Ishikawa (cell line): ENCODE measurements at regions not wholly inside any gene's neighbourhood (a gene's known extent, or its start where the extent isn't known, plus 50 kb on each side); places are given as distances from the start of the nearest gene placed in this dataset.

Experiments
- CEBPB ChIP-seq: IDR thresholded peaks from 2 replicates; pipeline ENCODE4 v1.6.1; 2012
- CREB1 ChIP-seq: IDR thresholded peaks from 2 replicates; pipeline ENCODE4 v1.6.1; 2012; ENCODE audit warnings: low read depth
- EGR1 ChIP-seq: IDR thresholded peaks from 2 replicates; pipeline ENCODE4 v1.6.1; 2012
- EP300 ChIP-seq: IDR thresholded peaks from 2 replicates; pipeline ENCODE4 v1.6.1; 2012; ENCODE audit warnings: borderline replicate concordance
- FOXM1 ChIP-seq: IDR thresholded peaks from 2 replicates; pipeline ENCODE4 v1.6.1; 2012; ENCODE audit warnings: low read depth, borderline replicate concordance
- NFIC ChIP-seq: IDR thresholded peaks from 2 replicates; pipeline ENCODE4 v1.6.1; 2012
- RAD21 ChIP-seq: IDR thresholded peaks from 2 replicates; pipeline ENCODE4 v1.6.1; 2012; ENCODE audit warnings: low read depth
- TAF1 ChIP-seq: IDR thresholded peaks from 2 replicates; pipeline ENCODE4 v1.6.1; 2012; ENCODE audit warnings: low read depth, mild to moderate bottlenecking
- TCF12 ChIP-seq: IDR thresholded peaks from 2 replicates; pipeline ENCODE4 v1.6.1; 2012; ENCODE audit warnings: low read depth
- TEAD4 ChIP-seq: IDR thresholded peaks from 2 replicates; pipeline ENCODE4 v1.6.1; 2012
- YY1 ChIP-seq: IDR thresholded peaks from 2 replicates; pipeline ENCODE4 v1.6.1; 2012; ENCODE audit warnings: low read depth
- ZBTB7A ChIP-seq: IDR thresholded peaks from 2 replicates; pipeline ENCODE4 v1.6.1; 2012; ENCODE audit warnings: low read depth
- TF ChIP-seq, protein P1 (sequence below): IDR thresholded peaks from 2 replicates; pipeline ENCODE4 v1.6.1; 2012
- TF ChIP-seq, protein P2 (sequence below): IDR thresholded peaks from 2 replicates; pipeline ENCODE4 v1.6.1; 2012
- TF ChIP-seq, protein P3 (sequence below): IDR thresholded peaks from 2 replicates; pipeline ENCODE4 v1.6.1; 2012; ENCODE audit warnings: low read depth, mild to moderate bottlenecking

DNA sequence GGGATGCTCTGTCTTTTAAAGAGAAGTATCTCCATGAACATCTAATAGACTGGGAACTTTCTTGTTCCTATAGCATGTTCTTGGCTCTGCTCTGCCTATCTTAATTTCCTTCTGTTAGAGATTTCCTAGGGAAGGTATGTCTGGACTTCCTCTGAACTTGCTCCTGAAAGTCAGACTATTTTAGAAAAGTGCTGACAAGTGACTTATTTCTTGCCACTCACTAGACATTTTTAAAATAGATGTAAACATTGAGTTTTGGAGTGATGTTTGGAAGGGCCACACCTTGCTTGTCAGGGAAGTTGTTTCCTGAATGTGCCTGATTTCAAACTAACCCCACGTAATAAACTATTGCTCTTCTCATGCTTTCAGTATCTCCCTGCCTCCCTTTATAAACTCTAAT is 62.4 kb upstream of the ATP8A1 start:
- TF ChIP-seq TEAD4 (no peak), CREB1 (no peak), EP300 (no peak), FOXM1 (no peak), EGR1 (no peak), TCF12 (no peak), TAF1 (no peak), ZBTB7A (no peak), NFIC (no peak), YY1 (no peak), RAD21 (no peak)
- TF ChIP-seq, protein P1, sequence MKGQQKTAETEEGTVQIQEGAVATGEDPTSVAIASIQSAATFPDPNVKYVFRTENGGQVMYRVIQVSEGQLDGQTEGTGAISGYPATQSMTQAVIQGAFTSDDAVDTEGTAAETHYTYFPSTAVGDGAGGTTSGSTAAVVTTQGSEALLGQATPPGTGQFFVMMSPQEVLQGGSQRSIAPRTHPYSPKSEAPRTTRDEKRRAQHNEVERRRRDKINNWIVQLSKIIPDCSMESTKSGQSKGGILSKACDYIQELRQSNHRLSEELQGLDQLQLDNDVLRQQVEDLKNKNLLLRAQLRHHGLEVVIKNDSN: no peak
- TF ChIP-seq, protein P2, sequence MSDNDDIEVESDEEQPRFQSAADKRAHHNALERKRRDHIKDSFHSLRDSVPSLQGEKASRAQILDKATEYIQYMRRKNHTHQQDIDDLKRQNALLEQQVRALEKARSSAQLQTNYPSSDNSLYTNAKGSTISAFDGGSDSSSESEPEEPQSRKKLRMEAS: no peak
- TF ChIP-seq, protein P3, sequence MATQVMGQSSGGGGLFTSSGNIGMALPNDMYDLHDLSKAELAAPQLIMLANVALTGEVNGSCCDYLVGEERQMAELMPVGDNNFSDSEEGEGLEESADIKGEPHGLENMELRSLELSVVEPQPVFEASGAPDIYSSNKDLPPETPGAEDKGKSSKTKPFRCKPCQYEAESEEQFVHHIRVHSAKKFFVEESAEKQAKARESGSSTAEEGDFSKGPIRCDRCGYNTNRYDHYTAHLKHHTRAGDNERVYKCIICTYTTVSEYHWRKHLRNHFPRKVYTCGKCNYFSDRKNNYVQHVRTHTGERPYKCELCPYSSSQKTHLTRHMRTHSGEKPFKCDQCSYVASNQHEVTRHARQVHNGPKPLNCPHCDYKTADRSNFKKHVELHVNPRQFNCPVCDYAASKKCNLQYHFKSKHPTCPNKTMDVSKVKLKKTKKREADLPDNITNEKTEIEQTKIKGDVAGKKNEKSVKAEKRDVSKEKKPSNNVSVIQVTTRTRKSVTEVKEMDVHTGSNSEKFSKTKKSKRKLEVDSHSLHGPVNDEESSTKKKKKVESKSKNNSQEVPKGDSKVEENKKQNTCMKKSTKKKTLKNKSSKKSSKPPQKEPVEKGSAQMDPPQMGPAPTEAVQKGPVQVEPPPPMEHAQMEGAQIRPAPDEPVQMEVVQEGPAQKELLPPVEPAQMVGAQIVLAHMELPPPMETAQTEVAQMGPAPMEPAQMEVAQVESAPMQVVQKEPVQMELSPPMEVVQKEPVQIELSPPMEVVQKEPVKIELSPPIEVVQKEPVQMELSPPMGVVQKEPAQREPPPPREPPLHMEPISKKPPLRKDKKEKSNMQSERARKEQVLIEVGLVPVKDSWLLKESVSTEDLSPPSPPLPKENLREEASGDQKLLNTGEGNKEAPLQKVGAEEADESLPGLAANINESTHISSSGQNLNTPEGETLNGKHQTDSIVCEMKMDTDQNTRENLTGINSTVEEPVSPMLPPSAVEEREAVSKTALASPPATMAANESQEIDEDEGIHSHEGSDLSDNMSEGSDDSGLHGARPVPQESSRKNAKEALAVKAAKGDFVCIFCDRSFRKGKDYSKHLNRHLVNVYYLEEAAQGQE: no peak

DNA sequence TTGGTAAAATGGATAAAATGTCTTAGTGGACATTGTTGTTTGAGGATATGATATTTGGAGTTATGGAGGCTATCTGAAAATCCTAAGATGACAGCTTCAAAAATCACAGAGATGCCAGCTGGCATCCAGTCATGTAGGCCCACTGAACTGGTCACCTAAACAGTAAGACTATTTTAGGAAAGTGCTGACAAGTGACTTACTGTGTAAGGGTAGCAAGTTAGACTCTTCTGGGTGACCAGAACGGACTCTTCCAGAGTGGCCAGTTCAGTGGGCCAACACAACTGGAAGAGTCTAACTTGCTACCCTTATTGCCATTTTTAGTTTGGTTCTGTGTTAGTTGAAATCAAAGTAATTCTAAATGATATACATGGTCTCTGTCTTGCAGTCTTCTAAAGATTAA is 61.4 kb upstream of the ATP8A1 start:
- TF ChIP-seq TAF1: no peak
- TF ChIP-seq EGR1: no peak
- no peak for TF ChIP-seq YY1
- TF ChIP-seq, protein P2: no peak
- no peak for TF ChIP-seq TEAD4
- no peak for TF ChIP-seq NFIC
- TF ChIP-seq, protein P1: no peak
- no peak for TF ChIP-seq CREB1
- TF ChIP-seq TCF12: no peak

DNA sequence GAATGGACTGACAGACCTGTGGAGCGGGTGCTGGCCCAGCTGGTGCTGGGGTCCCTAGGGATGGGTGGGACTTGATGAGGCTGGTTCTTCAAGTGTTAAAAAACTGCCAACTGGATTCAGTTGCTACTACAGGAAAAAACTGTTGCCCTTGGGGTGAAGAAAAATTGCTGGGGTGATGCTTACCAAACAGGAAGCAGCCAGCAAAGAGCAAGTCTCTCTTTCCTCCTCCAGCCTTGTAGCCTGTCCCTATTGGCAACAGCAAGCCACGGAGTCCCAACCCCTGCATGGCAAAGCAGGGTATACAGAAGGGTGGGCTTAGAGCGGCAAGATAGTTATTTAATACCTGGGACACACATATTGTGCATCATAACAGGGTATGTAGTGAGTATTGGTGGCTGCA is 60.1 kb upstream of the ATP8A1 start:
- TF ChIP-seq EGR1 (no peak), NFIC (no peak)

DNA sequence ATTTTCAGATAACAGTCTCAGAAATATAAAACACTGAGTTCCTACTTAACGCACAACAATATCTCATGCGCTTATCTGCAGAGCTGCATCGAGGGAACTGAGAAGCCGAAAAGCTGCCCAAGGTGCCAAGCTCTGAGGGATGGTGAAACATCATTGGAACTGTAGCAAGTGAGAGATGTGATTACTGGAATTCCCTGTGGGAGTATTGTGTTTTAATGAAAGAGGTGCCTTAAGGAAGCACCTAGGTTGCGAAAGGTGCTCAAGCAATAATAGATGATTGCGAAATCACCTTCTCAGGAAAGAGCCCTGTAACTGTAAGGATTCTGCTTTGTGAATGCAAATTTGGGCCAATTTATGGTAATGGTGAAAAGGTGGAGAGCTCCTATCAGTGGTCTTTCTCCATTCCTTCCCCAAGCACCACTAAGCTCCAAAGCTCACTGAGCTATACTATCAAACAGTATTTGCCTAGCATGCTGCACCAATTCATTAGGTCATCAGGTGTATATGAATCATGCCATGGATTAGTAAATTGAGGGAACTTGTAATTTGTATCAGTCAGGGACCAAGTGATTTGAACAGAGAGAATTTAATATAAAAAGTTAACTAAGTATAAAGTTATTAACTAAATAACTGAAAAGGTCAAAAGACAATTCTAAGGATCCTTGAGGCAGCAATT is 59.0 kb upstream of the ATP8A1 start:
- TF ChIP-seq EGR1 (no peak), CEBPB (peak; percentile 99), CREB1 (no peak)

DNA sequence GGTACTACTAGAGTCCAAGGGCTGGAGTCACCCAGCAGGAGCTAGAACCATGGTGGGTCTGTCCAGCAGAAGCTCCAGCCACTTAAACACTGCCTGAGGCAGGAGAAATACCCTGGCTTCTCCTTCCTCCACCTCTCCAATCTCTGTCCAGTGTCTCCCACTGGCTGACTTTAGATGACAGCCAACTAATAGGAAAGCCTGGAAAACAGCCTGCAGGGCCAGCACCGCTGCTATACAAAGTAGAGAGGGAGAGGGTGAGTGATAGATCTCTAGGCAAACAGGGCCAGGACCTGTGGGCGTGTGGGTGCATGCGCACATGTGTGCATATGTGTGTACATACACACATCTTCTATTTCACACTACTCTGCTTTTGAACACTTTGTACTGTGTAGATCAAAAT is 56.5 kb upstream of the ATP8A1 start:
- TF ChIP-seq, protein P3: no peak
- no peak for TF ChIP-seq TCF12

DNA sequence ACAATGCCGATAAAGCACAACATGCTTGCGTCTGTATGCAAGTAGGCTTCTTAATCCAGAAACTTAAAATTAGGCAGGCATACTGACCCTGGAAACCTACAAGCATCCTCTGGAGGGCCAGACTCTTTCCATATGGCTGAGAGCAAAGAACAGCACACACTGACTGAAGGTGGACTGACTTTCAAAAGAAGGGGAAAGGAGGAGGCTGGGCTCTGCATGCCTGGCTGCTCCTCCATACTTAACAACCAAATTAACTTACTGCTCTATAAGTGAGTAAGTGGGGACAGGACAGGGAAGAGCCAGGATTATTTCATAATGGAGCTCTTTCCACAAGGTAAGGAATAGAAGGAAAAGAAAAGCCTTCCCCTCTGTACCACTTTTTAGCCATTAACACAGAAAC is 55.9 kb upstream of the ATP8A1 start:
- TF ChIP-seq, protein P3: no peak
- TF ChIP-seq FOXM1 (no peak), TEAD4 (no peak), ZBTB7A (no peak)
- TF ChIP-seq, protein P2: no peak
